Mucosa of descending colon (tissue), 3 donors: ENCODE measurements at regions not wholly inside any gene's neighbourhood (a gene's known extent, or its start where the extent isn't known, plus 50 kb on each side); places are given as distances from the start of the nearest gene placed in this dataset.
A peak's percentile ranks its signal among the peaks of the same experiment; 100 is the strongest.

Experiments used
- ATAC-seq: fragments of 200-7000 bp; cut with Tn5 transposase; one replicate; pipeline ENCODE4 v1.9.1; 2020; ENCODE audit warnings: mild to moderate bottlenecking, moderate library complexity
- DNase-seq, 3 donors: peaks; one replicate each; pipeline ENCODE4 v3.0.0-alpha.2; 2020
- H3K36me3 ChIP-seq: fragments of 200-600 bp; one replicate; pipeline ENCODE4 v1.8.0; 2021; ENCODE audit warnings: low read depth, mild to moderate bottlenecking
- H3K4me1 ChIP-seq: fragments of 200-600 bp; one replicate; pipeline ENCODE4 v1.8.0; 2021; ENCODE audit warnings: low read depth, mild to moderate bottlenecking
- H3K4me3 ChIP-seq: fragments of 200-600 bp; one replicate; pipeline ENCODE4 v1.8.0; 2021; ENCODE audit warnings: mild to moderate bottlenecking
- H3K9me3 ChIP-seq: fragments of 200-600 bp; one replicate; pipeline ENCODE4 v1.8.0; 2021; ENCODE audit warnings: mild to moderate bottlenecking
- CTCF ChIP-seq: fragments of 200-600 bp; IDR thresholded peaks from one replicate; pipeline ENCODE4 v1.8.0; 2022; ENCODE audit warnings: antibody characterized with exemption, mild to moderate bottlenecking
- intact Hi-C, 2 donors: fragments of 100-400 bp; cut with DNase I in 1 of 2; cut with micrococcal nuclease in 1 of 2; formaldehyde crosslinking; loops; one replicate each; pipeline versions ENCODE4 v1.11.0 to v1.11.1; 2022; cut with DNase I, micrococcal nuclease
- donor health status: DM: no; HTN: no; CAD: no; lungs with moderate emphysema.
- donor health status: DM: no; HTN: no; CAD: no.
- donor health status: DM: no; HTN: yes; CAD: no.

GRCh38 chr9:100714372-100715099, 136.7 kb downstream of the CAVIN4 start:
- TF ChIP-seq CTCF: peak; percentile 69
- intact Hi-C loops: loop anchor here (5.0 to 10.0 kb wide), 2 partner anchors 598 to 600 kb away; no protein-coding TSS in a partner anchor
- DNase-seq (peak in 2 of 3 donors; percentile 45 to 66), ATAC-seq (peak; percentile 72)
- Histone ChIP-seq H3K9me3 (peaks cover 3% of the 10 kb centered on the region), H3K36me3 (no peaks in the 10 kb centered on the region), H3K4me1 (no peaks in the 10 kb centered on the region), H3K4me3 (no peak overlapping the region)

GRCh38 chr9:100715100-100715380, 137.2 kb downstream of the CAVIN4 start:
- intact Hi-C loops: loop anchor here (5.0 to 10.0 kb wide), 2 partner anchors 597 to 600 kb away; no protein-coding TSS in a partner anchor
- Histone ChIP-seq H3K4me1 (no peaks in the 10 kb centered on the region), H3K9me3 (peaks cover 3% of the 10 kb centered on the region), H3K4me3 (no peak overlapping the region), H3K36me3 (no peaks in the 10 kb centered on the region)
- ATAC-seq (no peak), DNase-seq (no peak)
- no peak for TF ChIP-seq CTCF

- Histone ChIP-seq H3K36me3 (no peaks in the 10 kb centered on the region), H3K9me3 (no peaks in the 10 kb centered on the region), H3K4me1 (no peaks in the 10 kb centered on the region), H3K4me3 (no peak overlapping the region)
- TF ChIP-seq CTCF: no peak
- DNase-seq: no peak
- intact Hi-C loops: loop anchor here (5.0 to 10.0 kb wide), 2 partner anchors 594 to 596 kb away; no protein-coding TSS in a partner anchor
- no peak for ATAC-seq
These were observed 140.8 kb downstream of the CAVIN4 start for GRCh38 chr9:100718717-100719116.

- no peak for DNase-seq
- intact Hi-C loops: no loop called here
- no peak for TF ChIP-seq CTCF
- no peaks in the 10 kb centered on the region for H3K4me1 ChIP-seq
- H3K4me3 ChIP-seq: no peak overlapping the region
- ATAC-seq: no peak
- no peaks in the 10 kb centered on the region for H3K36me3 ChIP-seq
- no peaks in the 10 kb centered on the region for H3K9me3 ChIP-seq
These were observed 143.0 kb downstream of the CAVIN4 start for GRCh38 chr9:100720922-100721321.

GRCh38 chr9:100724886-100725285, 147.0 kb downstream of the CAVIN4 start:
- H3K9me3 ChIP-seq: no peaks in the 10 kb centered on the region
- intact Hi-C loops: no loop called here
- no peak for ATAC-seq

More at GRCh38 chr9:100724886-100725285, 147.0 kb downstream of the CAVIN4 start:
- no peak for DNase-seq
- no peak for TF ChIP-seq CTCF
- Histone ChIP-seq H3K4me1 (no peaks in the 10 kb centered on the region), H3K36me3 (no peaks in the 10 kb centered on the region), H3K4me3 (no peak overlapping the region)
